B cell (primary cell): ENCODE measurements at regions not wholly inside any gene's neighbourhood (a gene's known extent, or its start where the extent isn't known, plus 50 kb on each side); places are given as distances from the start of the nearest gene placed in this dataset.

Experiments used
- ATAC-seq: fragments of 200-7000 bp; cut with Tn5 transposase; one replicate; pipeline ENCODE4 v1.10.0; 2021; ENCODE audit warnings: low read depth, mild to moderate bottlenecking, moderate number of reproducible peaks, moderate library complexity
- CTCF ChIA-PET: fragments of 350-600 bp; sonication (Branson Sonifier 250); formaldehyde crosslinking; loops from one replicate; lab custom pipeline; 2021; ENCODE audit warnings: antibody characterized with exemption, inconsistent platforms; lab: Charles Lee
- POLR2A ChIA-PET: fragments of 350-600 bp; sonication (Branson Sonifier 250); formaldehyde crosslinking; loops from one replicate; lab custom pipeline; 2021; ENCODE audit warnings: antibody characterized with exemption; lab: Charles Lee
- DNase-seq: peaks from one replicate; pipeline ENCODE4 v3.0.0; 2013
- H2AFZ ChIP-seq: 2 replicates; pipeline ENCODE4 v1.6.1; 2012; ENCODE audit warnings: mild to moderate bottlenecking, low read depth, low read length; ENCODE audit not compliant: insufficient read depth, poor library complexity, severe bottlenecking
- H3K27ac ChIP-seq, 2 donors: 1 replicate in 1 of 2; 2 replicates in 1 of 2; pipeline ENCODE4 v1.5.1; 2012 to 2013; ENCODE audit warnings: low read length in 2 of 2, mild to moderate bottlenecking in 2 of 2, moderate library complexity in 1 of 2
- H3K27me3 ChIP-seq, 4 experiments: fragments of 200-600 bp in 1 of 4; sonication (generic) in 1 of 4; replicated peaks in 1 of 4; 1 replicate in 2 of 4; 2 replicates in 2 of 4; pipeline versions ENCODE4 v1.6.1 to v1.7.0; 2013 to 2016; ENCODE audit warnings: low read length in 3 of 4, mild to moderate bottlenecking in 2 of 4, mixed read lengths in 1 of 4, moderate library complexity in 1 of 4; ENCODE audit not compliant: insufficient read depth in 4 of 4, control insufficient read depth in 3 of 4; ENCODE audit errors: control extremely low read depth in 1 of 4
- H3K36me3 ChIP-seq, 2 experiments: replicated peaks in 1 of 2; 1 replicate in 1 of 2; 2 replicates in 1 of 2; pipeline versions ENCODE4 v1.6.1 to v1.7.1; 2013; ENCODE audit warnings: low read length in 1 of 2; ENCODE audit not compliant: insufficient read depth in 2 of 2, control insufficient read depth in 1 of 2; ENCODE audit errors: control extremely low read depth in 1 of 2, extremely low read depth in 1 of 2
- H3K4me1 ChIP-seq, 2 donors: fragments of 200-600 bp in 1 of 2; sonication (generic) in 1 of 2; 1 replicate in 1 of 2; 2 replicates in 1 of 2; pipeline versions ENCODE4 v1.5.1 to v1.6.1; 2013 to 2017; ENCODE audit warnings: low read length in 2 of 2; ENCODE audit not compliant: control insufficient read depth in 2 of 2, insufficient read depth in 2 of 2
- H3K4me2 ChIP-seq: replicated peaks from 2 replicates; pipeline ENCODE3; 2012; ENCODE audit warnings: mild to moderate bottlenecking, low read depth, low read length; ENCODE audit not compliant: poor library complexity, severe bottlenecking
- H3K4me3 ChIP-seq, 5 experiments: fragments of 200-600 bp in 1 of 5; sonication (generic) in 1 of 5; 1 replicate in 3 of 5; 2 replicates in 2 of 5; pipeline versions ENCODE4 v1.5.1 to v1.7.0; 2011 to 2016; ENCODE audit warnings: low read length in 4 of 5, mild to moderate bottlenecking in 4 of 5, low read depth in 2 of 5, control low read depth in 1 of 5, moderate library complexity in 1 of 5; ENCODE audit not compliant: insufficient read depth in 1 of 5; ENCODE audit errors: control extremely low read depth in 1 of 5, extremely low read depth in 1 of 5
- H3K79me2 ChIP-seq: fragments of 200-600 bp; sonication (generic); one replicate; pipeline ENCODE4 v1.6.0; 2016; ENCODE audit warnings: low read length; ENCODE audit not compliant: control insufficient read depth, insufficient read depth
- H3K9ac ChIP-seq: fragments of 200-600 bp; sonication (generic); 2 replicates; pipeline ENCODE4 v1.6.1; 2017; ENCODE audit warnings: mild to moderate bottlenecking, low read length, moderate library complexity
- H3K9me3 ChIP-seq, 3 donors: one replicate each; pipeline versions ENCODE4 v1.6.1 to v1.7.1; 2013; ENCODE audit warnings: low read length in 2 of 3; ENCODE audit not compliant: control insufficient read depth in 2 of 3, insufficient read depth in 1 of 3; ENCODE audit errors: control extremely low read depth in 1 of 3
- H4K20me1 ChIP-seq: 2 replicates; pipeline ENCODE4 v1.6.0; 2012; ENCODE audit warnings: mild to moderate bottlenecking, low read length; ENCODE audit not compliant: insufficient read depth, control insufficient read depth, poor library complexity, severe bottlenecking
- H3K27ac Mint-ChIP-seq: one replicate; pipeline ENCODE4 v1.8.0; 2021; ENCODE audit warnings: mixed read lengths
- H3K27me3 Mint-ChIP-seq: one replicate; pipeline ENCODE4 v1.8.0; 2021; ENCODE audit warnings: mixed read lengths
- H3K4me1 Mint-ChIP-seq: one replicate; pipeline ENCODE4 v1.8.0; 2021; ENCODE audit warnings: mixed read lengths
- H3K4me3 Mint-ChIP-seq: one replicate; pipeline ENCODE4 v1.8.0; 2021; ENCODE audit warnings: mixed read lengths
- H3K9me3 Mint-ChIP-seq: one replicate; pipeline ENCODE4 v1.8.0; 2022; ENCODE audit warnings: mixed read lengths; ENCODE audit not compliant: insufficient read depth
- EZH2 ChIP-seq: IDR thresholded peaks from 2 replicates; pipeline ENCODE4 v1.6.1; 2012; ENCODE audit warnings: borderline replicate concordance, low read depth, mild to moderate bottlenecking, moderate library complexity, low read length; ENCODE audit not compliant: insufficient read depth, poor library complexity, severe bottlenecking
- WGBS: methylation state at CpG from one replicate; pipeline ENCODE4 v1.1.5; 2013; ENCODE audit warnings: missing lambda C conversion rate; ENCODE audit not compliant: insufficient coverage; 5-methylcytosine and 5-hydroxymethylcytosine counted together
- intact Hi-C: fragments of 100-400 bp; cut with micrococcal nuclease; formaldehyde crosslinking; loops from one replicate; pipeline ENCODE4 v1.10.0; 2022
- TF ChIP-seq, protein P1 (sequence below): fragments of 200-600 bp; IDR thresholded peaks from one replicate; pipeline ENCODE4 v1.8.0; 2022; ENCODE audit warnings: antibody characterized with exemption, mild to moderate bottlenecking

DNA sequence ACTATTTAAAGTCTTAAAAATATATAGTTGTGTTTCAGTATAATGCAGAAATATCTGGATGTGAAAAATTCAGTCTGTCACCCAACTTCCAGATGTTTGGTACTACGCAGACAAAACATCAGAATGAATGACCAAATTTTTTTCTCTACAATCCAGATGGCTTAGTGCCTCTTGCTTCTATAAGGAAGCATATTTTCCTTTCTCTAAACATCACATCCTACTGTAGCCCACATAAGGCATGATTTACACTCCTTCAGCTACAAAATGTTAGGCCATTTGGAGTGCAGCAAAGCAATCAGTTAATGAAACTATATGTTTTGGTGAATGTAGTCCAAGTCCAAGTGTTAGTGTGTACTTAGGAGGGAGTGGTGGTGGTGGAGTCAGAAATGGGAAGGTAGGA is 162.9 kb upstream of the SIX2 start:
- Histone ChIP-seq H3K36me3 (no peaks in the 10 kb centered on the region), H3K4me2 (no peak overlapping the region), H4K20me1 (no peaks in the 10 kb centered on the region), H3K4me3 (no peak overlapping the region), H3K79me2 (no peaks in the 10 kb centered on the region), H3K4me1 (peaks cover 14 to 21% of the 10 kb centered on the region in 2 donors), H2AFZ (no peak overlapping the region), H3K27ac (no peak overlapping the region), H3K9me3 (peaks cover 0 to 4% (median 0%) of the 10 kb centered on the region in 3 donors), H3K9ac (no peak overlapping the region), H3K27me3 (peaks cover 0 to 34% (median 21%) of the 10 kb centered on the region in 4 experiments)
- ChIA-PET CTCF (no interaction called here), POLR2A (no interaction called here)
- peaks cover 52% of the 10 kb centered on the region for H3K27me3 Mint-ChIP-seq
- no peaks in the 10 kb centered on the region for H3K9me3 Mint-ChIP-seq
- ATAC-seq (no peak), DNase-seq (no peak)
- no CpG with 5 or more reads among the region's 1 CpG for WGBS
- H3K4me1 Mint-ChIP-seq: peaks cover 15% of the 10 kb centered on the region
- intact Hi-C loops: no loop called here
- no peak overlapping the region for H3K4me3 Mint-ChIP-seq
- H3K27ac Mint-ChIP-seq: no peak overlapping the region
- TF ChIP-seq, protein P1, sequence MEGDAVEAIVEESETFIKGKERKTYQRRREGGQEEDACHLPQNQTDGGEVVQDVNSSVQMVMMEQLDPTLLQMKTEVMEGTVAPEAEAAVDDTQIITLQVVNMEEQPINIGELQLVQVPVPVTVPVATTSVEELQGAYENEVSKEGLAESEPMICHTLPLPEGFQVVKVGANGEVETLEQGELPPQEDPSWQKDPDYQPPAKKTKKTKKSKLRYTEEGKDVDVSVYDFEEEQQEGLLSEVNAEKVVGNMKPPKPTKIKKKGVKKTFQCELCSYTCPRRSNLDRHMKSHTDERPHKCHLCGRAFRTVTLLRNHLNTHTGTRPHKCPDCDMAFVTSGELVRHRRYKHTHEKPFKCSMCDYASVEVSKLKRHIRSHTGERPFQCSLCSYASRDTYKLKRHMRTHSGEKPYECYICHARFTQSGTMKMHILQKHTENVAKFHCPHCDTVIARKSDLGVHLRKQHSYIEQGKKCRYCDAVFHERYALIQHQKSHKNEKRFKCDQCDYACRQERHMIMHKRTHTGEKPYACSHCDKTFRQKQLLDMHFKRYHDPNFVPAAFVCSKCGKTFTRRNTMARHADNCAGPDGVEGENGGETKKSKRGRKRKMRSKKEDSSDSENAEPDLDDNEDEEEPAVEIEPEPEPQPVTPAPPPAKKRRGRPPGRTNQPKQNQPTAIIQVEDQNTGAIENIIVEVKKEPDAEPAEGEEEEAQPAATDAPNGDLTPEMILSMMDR: no peak
- TF ChIP-seq EZH2: no peak

DNA sequence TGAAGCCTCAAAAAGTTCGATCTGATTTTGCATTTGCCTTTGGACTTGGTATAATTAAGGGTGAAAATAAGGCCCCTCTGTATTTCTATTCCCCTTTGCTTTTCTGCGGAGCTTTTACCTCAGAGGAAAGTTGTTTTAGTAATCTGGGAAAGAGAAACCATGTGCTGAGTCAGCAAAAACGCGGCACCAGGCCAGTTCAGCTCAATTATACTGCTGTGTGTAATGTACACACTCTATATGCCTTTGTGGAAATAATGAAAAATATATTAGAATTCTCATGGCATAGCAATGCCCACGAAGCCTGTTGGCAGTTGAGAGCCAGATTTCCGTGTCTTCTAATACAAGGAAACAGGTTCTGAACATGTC is 161.9 kb upstream of the SIX2 start:
- peaks cover 0 to 37% (median 24%) of the 10 kb centered on the region in 4 experiments for H3K27me3 ChIP-seq
- no peak for DNase-seq
- Mint-ChIP-seq H3K4me1 (peaks cover 15% of the 10 kb centered on the region), H3K27me3 (peaks cover 59% of the 10 kb centered on the region), H3K4me3 (peak overlapping the region; percentile 26), H3K9me3 (no peaks in the 10 kb centered on the region), H3K27ac (no peak overlapping the region)
- no peak overlapping the region for H3K9ac ChIP-seq
- H2AFZ ChIP-seq: no peak overlapping the region
- H3K9me3 ChIP-seq: no peaks in the 10 kb centered on the region
- no peaks in the 10 kb centered on the region for H3K79me2 ChIP-seq
- H3K4me3 ChIP-seq: no peak overlapping the region
- ChIA-PET POLR2A (no interaction called here), CTCF (no interaction called here)
- H3K4me1 ChIP-seq: peaks cover 14 to 21% of the 10 kb centered on the region in 2 donors
- TF ChIP-seq, protein P1: no peak
- no peak for TF ChIP-seq EZH2
- H3K36me3 ChIP-seq: no peaks in the 10 kb centered on the region
- intact Hi-C loops: no loop called here
- no peak for ATAC-seq
- WGBS: 58% methylated on average over 2 of the region's 6 CpGs
- no peaks in the 10 kb centered on the region for H4K20me1 ChIP-seq
- no peak overlapping the region for H3K4me2 ChIP-seq
- H3K27ac ChIP-seq: no peak overlapping the region
